ENCODE measurements at regions not wholly inside any gene's neighbourhood (a gene's known extent, or its start where the extent isn't known, plus 50 kb on each side); places are given as distances from the start of the nearest gene placed in this dataset.

GRCh38 chr9:86782831-86783230, 164.5 kb downstream of the GAS1 start:
- ATAC-seq (ENCODE audit: insufficient number of reproducible peaks, low FRiP score, low read depth) (no peak), DNase-seq (ENCODE audit: low spot score) (no peak)
- H3K4me3 ChIP-seq = no peak overlapping the region
- H3K27ac ChIP-seq = no peak overlapping the region
- H3K36me3 ChIP-seq = no peaks in the 10 kb centered on the region
- H3K4me1 ChIP-seq (ENCODE audit: control insufficient read depth in 1 of 2, low read depth in 2 of 2) = no peaks in the 10 kb centered on the region
- no peak for TF ChIP-seq CTCF (IDR thresholded peaks at IDR 0.05)
- no peaks in the 10 kb centered on the region for H3K9me3 ChIP-seq
- no peaks in the 10 kb centered on the region for H3K27me3 ChIP-seq (replicated peaks; ENCODE audit: insufficient read depth)

GRCh38 chr9:86778761-86779160, 168.5 kb downstream of the GAS1 start:
- DNase-seq (ENCODE audit: low spot score) (no peak), ATAC-seq (ENCODE audit: insufficient number of reproducible peaks, low FRiP score, low read depth) (no peak)
- no peak for TF ChIP-seq CTCF (IDR thresholded peaks at IDR 0.05)
- H3K4me3 ChIP-seq = no peak overlapping the region
- H3K36me3 ChIP-seq = no peaks in the 10 kb centered on the region
- no peaks in the 10 kb centered on the region for H3K4me1 ChIP-seq (ENCODE audit: control insufficient read depth in 1 of 2, low read depth in 2 of 2)
- H3K9me3 ChIP-seq = no peaks in the 10 kb centered on the region
- no peak overlapping the region for H3K27ac ChIP-seq
- no peaks in the 10 kb centered on the region for H3K27me3 ChIP-seq (replicated peaks; ENCODE audit: insufficient read depth)

- no peak for DNase-seq (ENCODE audit: low spot score)
Measured at GRCh38 chr9:86775718-86776117, 171.6 kb downstream of the GAS1 start.

GRCh38 chr9:86774116-86774515, 173.2 kb downstream of the GAS1 start:
- Histone ChIP-seq H3K4me1 (ENCODE audit: control insufficient read depth in 1 of 2, low read depth in 2 of 2) (no peaks in the 10 kb centered on the region), H3K27ac (no peak overlapping the region), H3K36me3 (no peaks in the 10 kb centered on the region), H3K9me3 (no peaks in the 10 kb centered on the region), H3K4me3 (no peak overlapping the region), H3K27me3 (replicated peaks; ENCODE audit: insufficient read depth) (no peaks in the 10 kb centered on the region)
- ATAC-seq (ENCODE audit: insufficient number of reproducible peaks, low FRiP score, low read depth) = no peak
- TF ChIP-seq CTCF (IDR thresholded peaks at IDR 0.05) = no peak
- DNase-seq (ENCODE audit: low spot score) = no peak

More at GRCh38 chr9:86775718-86776117, 171.6 kb downstream of the GAS1 start:
- no peak overlapping the region for H3K4me3 ChIP-seq
- H3K36me3 ChIP-seq = no peaks in the 10 kb centered on the region
- no peak for TF ChIP-seq CTCF (IDR thresholded peaks at IDR 0.05)
- no peak for ATAC-seq (ENCODE audit: insufficient number of reproducible peaks, low FRiP score, low read depth)
- no peaks in the 10 kb centered on the region for H3K27me3 ChIP-seq (replicated peaks; ENCODE audit: insufficient read depth)
- no peak overlapping the region for H3K27ac ChIP-seq
- H3K4me1 ChIP-seq (ENCODE audit: control insufficient read depth in 1 of 2, low read depth in 2 of 2) = no peaks in the 10 kb centered on the region
- no peaks in the 10 kb centered on the region for H3K9me3 ChIP-seq

GRCh38 chr9:86773422-86773945, 173.8 kb downstream of the GAS1 start:
- H3K27me3 ChIP-seq (replicated peaks; ENCODE audit: insufficient read depth) = no peaks in the 10 kb centered on the region
- no peaks in the 10 kb centered on the region for H3K36me3 ChIP-seq
- DNase-seq (ENCODE audit: low spot score) (no peak), ATAC-seq (ENCODE audit: insufficient number of reproducible peaks, low FRiP score, low read depth) (no peak)
- H3K4me3 ChIP-seq = no peak overlapping the region
- H3K9me3 ChIP-seq = no peaks in the 10 kb centered on the region
- TF ChIP-seq CTCF (IDR thresholded peaks at IDR 0.05) = no peak
- no peaks in the 10 kb centered on the region for H3K4me1 ChIP-seq (ENCODE audit: control insufficient read depth in 1 of 2, low read depth in 2 of 2)
- H3K27ac ChIP-seq = no peak overlapping the region

All from thoracic aorta (tissue), 2 donors.